ENCODE measurements at regions not wholly inside any gene's neighbourhood (a gene's known extent, or its start where the extent isn't known, plus 50 kb on each side); places are given as distances from the start of the nearest gene placed in this dataset.
A peak's percentile ranks its signal among the peaks of the same experiment; 100 is the strongest.
"Not testable (repeated sequence)": the region's sequence is repeated elsewhere in the genome, so short reads cannot be mapped to it uniquely, and the experiment has no call there.

DNA sequence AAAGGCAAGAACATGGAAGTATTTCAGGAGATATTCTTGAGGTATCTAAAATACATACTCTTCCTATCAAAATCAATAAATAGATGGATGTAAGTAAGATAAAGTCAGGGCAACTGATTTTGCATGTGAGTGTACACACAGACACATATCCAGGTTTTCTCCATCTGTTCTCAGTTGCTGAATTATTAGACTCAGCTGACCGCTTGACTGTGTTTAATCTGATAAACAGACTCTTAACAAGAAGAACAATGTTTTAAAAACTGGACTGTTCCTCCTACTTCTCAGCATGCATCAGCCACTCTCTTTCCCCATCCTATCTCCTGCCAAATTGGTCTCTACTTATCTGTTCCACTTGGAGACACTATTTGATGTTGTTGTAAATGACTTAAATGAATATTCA is 73.5 kb downstream of the GOLGA8G start:
- H3K27ac ChIP-seq = no peak overlapping the region
- TF ChIP-seq, protein P1, sequence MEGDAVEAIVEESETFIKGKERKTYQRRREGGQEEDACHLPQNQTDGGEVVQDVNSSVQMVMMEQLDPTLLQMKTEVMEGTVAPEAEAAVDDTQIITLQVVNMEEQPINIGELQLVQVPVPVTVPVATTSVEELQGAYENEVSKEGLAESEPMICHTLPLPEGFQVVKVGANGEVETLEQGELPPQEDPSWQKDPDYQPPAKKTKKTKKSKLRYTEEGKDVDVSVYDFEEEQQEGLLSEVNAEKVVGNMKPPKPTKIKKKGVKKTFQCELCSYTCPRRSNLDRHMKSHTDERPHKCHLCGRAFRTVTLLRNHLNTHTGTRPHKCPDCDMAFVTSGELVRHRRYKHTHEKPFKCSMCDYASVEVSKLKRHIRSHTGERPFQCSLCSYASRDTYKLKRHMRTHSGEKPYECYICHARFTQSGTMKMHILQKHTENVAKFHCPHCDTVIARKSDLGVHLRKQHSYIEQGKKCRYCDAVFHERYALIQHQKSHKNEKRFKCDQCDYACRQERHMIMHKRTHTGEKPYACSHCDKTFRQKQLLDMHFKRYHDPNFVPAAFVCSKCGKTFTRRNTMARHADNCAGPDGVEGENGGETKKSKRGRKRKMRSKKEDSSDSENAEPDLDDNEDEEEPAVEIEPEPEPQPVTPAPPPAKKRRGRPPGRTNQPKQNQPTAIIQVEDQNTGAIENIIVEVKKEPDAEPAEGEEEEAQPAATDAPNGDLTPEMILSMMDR (IDR thresholded peaks at IDR 0.05) = no peak
- intact Hi-C loops (cut with DNase I) = no loop called here
- no peaks in the 10 kb centered on the region for H3K4me1 ChIP-seq
- no peaks in the 10 kb centered on the region for H3K36me3 ChIP-seq
- H3K4me3 ChIP-seq = no peak overlapping the region
- DNase-seq (no peak), ATAC-seq (no peak)
- peaks cover 17% of the 10 kb centered on the region for H3K27me3 ChIP-seq
- no peaks in the 10 kb centered on the region for H3K9me3 ChIP-seq

DNA sequence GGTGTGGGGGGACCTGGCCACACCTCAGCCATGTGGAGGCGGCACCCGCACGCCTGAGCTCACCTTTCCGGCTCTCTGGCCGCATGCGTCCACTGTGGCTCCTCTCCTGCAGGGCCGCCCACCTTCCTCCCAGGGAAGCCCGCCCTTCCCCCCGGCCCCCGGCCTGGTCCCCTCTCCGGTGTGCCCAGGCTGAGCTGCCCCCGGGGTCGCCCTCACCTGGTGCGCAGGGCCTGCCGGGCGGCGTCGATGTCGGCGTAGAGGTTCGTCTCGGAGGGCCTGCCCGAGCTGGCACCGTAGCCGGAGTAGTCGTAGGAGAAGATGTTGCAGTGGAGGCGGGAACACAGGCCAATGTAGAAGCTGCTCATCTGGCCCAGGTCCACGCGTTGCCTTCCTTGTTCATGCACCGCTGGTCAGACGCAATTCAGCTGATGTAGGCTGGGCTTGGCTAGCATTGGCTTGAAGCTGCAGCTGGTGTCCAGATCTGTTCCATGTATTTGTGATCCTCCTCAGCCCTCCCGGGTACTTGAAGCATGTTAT is 75.3 kb downstream of the GOLGA8G start:
- H3K27ac ChIP-seq; H3K36me3 ChIP-seq; H3K4me3 ChIP-seq; H3K9me3 ChIP-seq; intact Hi-C loops (cut with DNase I); ATAC-seq; H3K4me1 ChIP-seq: not testable (repeated sequence)
- H3K27me3 ChIP-seq = peaks cover 17% of the 10 kb centered on the region
- DNase-seq = peak; percentile 60

DNA sequence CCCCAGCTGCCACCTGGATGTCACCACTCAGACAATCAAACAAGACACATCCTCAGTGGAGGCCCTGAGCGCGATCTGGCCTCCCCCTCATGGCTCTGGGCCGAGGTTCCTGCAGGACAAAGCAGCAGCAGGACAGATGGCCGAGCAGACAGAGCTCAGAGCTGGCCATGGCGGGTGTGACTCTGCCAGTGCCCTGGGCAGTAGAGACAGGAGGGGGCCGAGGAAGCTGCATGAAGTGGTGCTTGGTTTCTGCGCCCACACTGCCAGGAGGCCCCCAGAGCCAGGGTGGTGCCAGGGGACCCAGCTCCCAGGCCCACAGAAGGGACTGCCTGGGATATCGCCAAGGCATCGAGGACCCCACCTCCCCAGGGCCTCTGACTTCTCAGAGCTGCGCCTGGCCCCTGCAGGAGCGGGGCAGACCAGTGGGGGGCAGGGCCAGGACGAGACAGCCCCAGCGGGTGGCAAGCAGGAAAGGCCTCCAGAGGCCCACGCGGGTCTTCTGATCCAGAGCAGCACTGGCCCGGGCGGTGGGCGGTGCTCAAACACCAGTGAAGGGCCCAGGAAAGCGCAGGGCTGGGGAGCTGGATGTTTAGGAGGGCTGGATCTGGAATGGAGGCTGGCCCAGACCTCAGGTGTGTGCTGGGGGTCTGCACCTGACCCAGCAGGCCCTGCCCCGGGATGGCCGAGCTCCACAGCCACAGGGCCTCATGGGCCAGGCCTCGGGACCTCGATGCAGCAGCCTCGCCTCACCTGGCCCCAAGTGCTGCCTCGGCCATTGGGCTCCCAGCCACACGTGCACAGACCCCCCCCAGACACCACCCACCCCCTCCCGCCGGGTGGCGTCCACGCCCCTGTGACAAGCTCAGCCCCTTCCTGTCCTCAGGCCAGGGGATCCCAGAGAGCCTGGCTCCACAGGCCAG is 76.0 kb downstream of the GOLGA8G start:
- H3K27me3 ChIP-seq = peaks cover 17% of the 10 kb centered on the region
- TF ChIP-seq, protein P1 (IDR thresholded peaks at IDR 0.05) = no peak
- intact Hi-C loops (cut with DNase I) = no loop called here
- peak; percentile 64 for DNase-seq
- no peak for ATAC-seq
- H3K9me3 ChIP-seq = no peaks in the 10 kb centered on the region
- H3K36me3 ChIP-seq = no peaks in the 10 kb centered on the region
- H3K27ac ChIP-seq = no peak overlapping the region
- H3K4me3 ChIP-seq = no peak overlapping the region
- no peaks in the 10 kb centered on the region for H3K4me1 ChIP-seq

DNA sequence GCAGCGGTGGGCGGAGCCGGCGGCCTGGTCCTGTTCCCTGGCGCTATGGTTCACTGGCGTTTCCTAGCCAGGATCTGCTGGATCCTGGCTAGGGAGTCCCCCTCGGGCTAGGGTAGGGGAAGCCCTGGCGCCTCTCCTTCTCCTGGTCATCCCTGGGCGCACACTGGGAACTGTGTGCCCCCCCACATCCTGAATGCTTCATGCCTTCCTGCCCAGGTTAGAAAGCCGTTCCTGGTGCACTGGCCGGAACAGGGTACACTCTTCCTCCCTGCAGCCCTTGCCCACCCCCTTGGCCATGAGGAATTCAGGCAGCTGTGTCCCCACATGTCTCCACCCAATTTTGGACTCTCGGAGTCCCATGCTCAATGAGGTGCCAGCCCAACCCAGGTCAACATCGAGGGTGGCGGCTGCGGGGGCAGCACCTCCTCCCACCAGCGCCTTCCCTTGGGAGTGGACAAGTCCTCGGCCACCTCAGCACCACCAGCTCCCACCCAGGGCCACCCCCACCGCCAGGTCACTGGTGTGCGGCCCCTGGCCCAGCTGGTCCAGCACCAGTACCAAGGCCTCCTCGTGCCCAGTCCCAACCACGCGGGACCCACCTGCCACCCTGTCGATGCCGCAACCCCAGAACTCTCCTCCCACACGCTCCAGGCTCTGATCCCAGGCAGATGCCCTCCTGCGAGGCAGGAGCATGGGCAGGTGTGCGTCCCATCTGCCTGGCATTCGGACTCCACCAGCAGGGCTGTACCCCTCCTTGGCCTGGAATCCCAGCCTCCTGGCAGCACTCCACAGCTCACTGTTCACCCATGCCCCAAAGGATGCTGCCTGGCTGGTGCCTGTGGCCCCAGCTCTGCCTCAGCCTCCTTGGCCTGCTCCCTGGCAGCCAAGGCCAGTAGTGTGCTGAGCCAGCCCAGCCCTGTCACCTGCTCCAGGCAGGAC is 77.0 kb downstream of the GOLGA8G start:
- ATAC-seq; H3K36me3 ChIP-seq; intact Hi-C loops (cut with DNase I); H3K4me3 ChIP-seq; H3K27ac ChIP-seq; H3K9me3 ChIP-seq; H3K4me1 ChIP-seq: not testable (repeated sequence)
- DNase-seq = peak; percentile 60
- H3K27me3 ChIP-seq = peaks cover 17% of the 10 kb centered on the region

DNA sequence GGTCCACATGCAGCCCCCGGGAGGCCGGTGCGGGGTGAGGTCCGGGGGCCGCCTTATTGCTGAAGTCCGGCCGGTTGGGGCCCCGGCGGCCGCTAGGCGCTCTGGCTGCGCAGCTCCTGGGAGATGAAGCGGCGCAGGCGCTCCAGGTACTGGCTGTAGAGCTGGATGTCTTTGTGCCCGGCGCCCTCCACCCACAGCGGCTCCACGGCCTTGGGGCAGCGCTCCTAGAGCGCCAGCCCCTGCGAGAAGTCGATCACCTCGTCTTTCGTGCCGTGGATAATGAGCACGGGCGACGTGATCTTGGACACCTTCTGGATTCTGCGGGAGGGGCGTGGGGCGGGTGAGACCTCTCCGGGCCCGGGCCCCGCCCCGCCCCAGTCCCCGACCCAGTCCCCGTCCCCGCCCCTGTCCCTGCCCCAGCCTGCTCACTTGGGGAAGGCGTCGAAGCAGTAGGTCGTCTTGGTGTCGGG is 76.3 kb downstream of the GOLGA8F start:
- H3K9me3 ChIP-seq; H3K4me1 ChIP-seq; DNase-seq; ATAC-seq; H3K27ac ChIP-seq; H3K36me3 ChIP-seq; H3K4me3 ChIP-seq; intact Hi-C loops (cut with DNase I): not testable (repeated sequence)
- peaks cover 17% of the 10 kb centered on the region for H3K27me3 ChIP-seq

Measured in upper lobe of right lung (tissue), 1 donor.